HG02763 (cell line): ENCODE measurements at regions not wholly inside any gene's neighbourhood (a gene's known extent, or its start where the extent isn't known, plus 50 kb on each side); places are given as distances from the start of the nearest gene placed in this dataset.

Source experiments
- ATAC-seq: cut with Tn5 transposase; IDR thresholded peaks from one replicate; pipeline ENCODE4 v1.9.1; 2021; ENCODE audit warnings: mild to moderate bottlenecking, moderate library complexity; ENCODE audit not compliant: unreplicated experiment

- ATAC-seq = no peak
Measured at GRCh38 chr13:107144432-107144831, 576.5 kb upstream of the ARGLU1 start.

- no peak for ATAC-seq
Measured at GRCh38 chr13:107141767-107142166, 573.8 kb upstream of the ARGLU1 start.

- ATAC-seq = no peak
Measured at GRCh38 chr13:107139006-107139405, 571.1 kb upstream of the ARGLU1 start.

GRCh38 chr13:107138486-107138885, 570.5 kb upstream of the ARGLU1 start:
- ATAC-seq = no peak

GRCh38 chr13:107133950-107134349, 566.0 kb upstream of the ARGLU1 start:
- ATAC-seq = no peak

- no peak for ATAC-seq
Measured at GRCh38 chr13:107130566-107130965, 562.6 kb upstream of the ARGLU1 start.

GRCh38 chr13:107124730-107125129, 556.8 kb upstream of the ARGLU1 start:
- no peak for ATAC-seq

- no peak for ATAC-seq
Measured at GRCh38 chr13:107124129-107124718, 556.3 kb upstream of the ARGLU1 start.

GRCh38 chr13:107121793-107122192, 553.9 kb upstream of the ARGLU1 start:
- no peak for ATAC-seq

GRCh38 chr13:107119989-107120881, 552.3 kb upstream of the ARGLU1 start:
- no peak for ATAC-seq

GRCh38 chr13:107118506-107118905, 550.6 kb upstream of the ARGLU1 start:
- no peak for ATAC-seq

- no peak for ATAC-seq
Measured at GRCh38 chr13:107117327-107118012, 549.5 kb upstream of the ARGLU1 start.

- no peak for ATAC-seq
Measured at GRCh38 chr13:107113387-107113786, 545.5 kb upstream of the ARGLU1 start.

- no peak for ATAC-seq
Measured at GRCh38 chr13:107111248-107111647, 543.3 kb upstream of the ARGLU1 start.

GRCh38 chr13:107104631-107105030, 536.7 kb upstream of the ARGLU1 start:
- ATAC-seq = no peak

- ATAC-seq = no peak
Measured at GRCh38 chr13:107102676-107103075, 534.7 kb upstream of the ARGLU1 start.

GRCh38 chr13:107099661-107100060, 531.7 kb upstream of the ARGLU1 start:
- ATAC-seq = no peak

- no peak for ATAC-seq
Measured at GRCh38 chr13:107097916-107098315, 530.0 kb upstream of the ARGLU1 start.

GRCh38 chr13:107095876-107096275, 527.9 kb upstream of the ARGLU1 start:
- ATAC-seq = no peak

GRCh38 chr13:107091861-107092260, 523.9 kb upstream of the ARGLU1 start:
- ATAC-seq = no peak

GRCh38 chr13:107091428-107091827, 523.5 kb upstream of the ARGLU1 start:
- ATAC-seq = no peak

GRCh38 chr13:107088061-107088460, 520.1 kb upstream of the ARGLU1 start:
- ATAC-seq = no peak
